Effector memory CD8-positive, alpha-beta T cell (primary cell): ENCODE measurements at regions not wholly inside any gene's neighbourhood (a gene's known extent, or its start where the extent isn't known, plus 50 kb on each side); places are given as distances from the start of the nearest gene placed in this dataset.

ENCODE experiments used
- ATAC-seq: fragments of 150-1000 bp; cut with Tn5 transposase; replicated peaks from 2 replicates; pipeline ENCODE4 v1.10.0; 2021; ENCODE audit warnings: mild to moderate bottlenecking, moderate library complexity
- DNase-seq, 3 experiments: peaks; one replicate each; pipeline ENCODE4 v3.0.0; 2021
- H3K27ac Mint-ChIP-seq, 2 donors: one replicate each; pipeline ENCODE4 v1.8.0; 2022; ENCODE audit warnings: mild to moderate bottlenecking in 2 of 2, mixed read lengths in 2 of 2, moderate library complexity in 2 of 2
- H3K27me3 Mint-ChIP-seq, 2 donors: one replicate each; pipeline ENCODE4 v1.8.0; 2022; ENCODE audit warnings: mixed read lengths in 2 of 2
- H3K36me3 Mint-ChIP-seq: one replicate; pipeline ENCODE4 v1.8.0; 2022; ENCODE audit warnings: mild to moderate bottlenecking, moderate library complexity, mixed read lengths; ENCODE audit not compliant: insufficient read depth
- H3K4me1 Mint-ChIP-seq, 2 donors: one replicate each; pipeline ENCODE4 v1.8.0; 2022; ENCODE audit warnings: low read depth in 2 of 2, mixed read lengths in 2 of 2
- H3K4me3 Mint-ChIP-seq, 2 donors: one replicate each; pipeline ENCODE4 v1.8.0; 2022; ENCODE audit warnings: mild to moderate bottlenecking in 2 of 2, mixed read lengths in 2 of 2, moderate library complexity in 2 of 2
- H3K9me3 Mint-ChIP-seq, 2 donors: one replicate each; pipeline ENCODE4 v1.8.0; 2022; ENCODE audit warnings: mixed read lengths in 2 of 2

GRCh38 chr15:38193496-38193895 lies 59.1 kb upstream of the SPRED1 start:
- DNase-seq, result no peak
- Mint-ChIP-seq H3K27ac (no peak overlapping the region), H3K9me3 (no peaks in the 10 kb centered on the region)

GRCh38 chr15:38195191-38195901 lies 57.3 kb upstream of the SPRED1 start:
- no peak overlapping the region for H3K27ac Mint-ChIP-seq
- no peaks in the 10 kb centered on the region for H3K4me1 Mint-ChIP-seq
- H3K4me3 Mint-ChIP-seq, result no peak overlapping the region
- ATAC-seq (no peak), DNase-seq (no peak)
- peaks cover 25 to 39% of the 10 kb centered on the region in 2 donors for H3K27me3 Mint-ChIP-seq
- no peaks in the 10 kb centered on the region for H3K36me3 Mint-ChIP-seq
- no peaks in the 10 kb centered on the region for H3K9me3 Mint-ChIP-seq

More at GRCh38 chr15:38193496-38193895, 59.1 kb upstream of the SPRED1 start:
- Mint-ChIP-seq H3K4me1 (no peaks in the 10 kb centered on the region), H3K4me3 (no peak overlapping the region), H3K27me3 (peaks cover 27 to 32% of the 10 kb centered on the region in 2 donors), H3K36me3 (no peaks in the 10 kb centered on the region)
- no peak for ATAC-seq

GRCh38 chr15:38196076-38196475 lies 56.6 kb upstream of the SPRED1 start:
- Mint-ChIP-seq H3K4me1 (no peaks in the 10 kb centered on the region), H3K27ac (no peak overlapping the region), H3K9me3 (no peaks in the 10 kb centered on the region), H3K4me3 (no peak overlapping the region), H3K27me3 (peaks cover 25 to 39% of the 10 kb centered on the region in 2 donors), H3K36me3 (no peaks in the 10 kb centered on the region)
- DNase-seq, result no peak
- ATAC-seq, result no peak

- ATAC-seq (no peak), DNase-seq (no peak)
- Mint-ChIP-seq H3K27me3 (peaks cover 30 to 46% of the 10 kb centered on the region in 2 donors), H3K36me3 (no peaks in the 10 kb centered on the region), H3K9me3 (no peaks in the 10 kb centered on the region), H3K27ac (no peak overlapping the region), H3K4me1 (no peaks in the 10 kb centered on the region), H3K4me3 (no peak overlapping the region)
These were observed 55.1 kb upstream of the SPRED1 start for GRCh38 chr15:38197553-38197952.

- Mint-ChIP-seq H3K36me3 (no peaks in the 10 kb centered on the region), H3K27ac (no peak overlapping the region), H3K27me3 (peaks cover 39 to 55% of the 10 kb centered on the region in 2 donors), H3K4me3 (no peak overlapping the region), H3K9me3 (no peaks in the 10 kb centered on the region), H3K4me1 (no peaks in the 10 kb centered on the region)
- DNase-seq, result no peak
- ATAC-seq, result no peak
These were observed 50.9 kb upstream of the SPRED1 start for GRCh38 chr15:38201714-38202113.

DNA sequence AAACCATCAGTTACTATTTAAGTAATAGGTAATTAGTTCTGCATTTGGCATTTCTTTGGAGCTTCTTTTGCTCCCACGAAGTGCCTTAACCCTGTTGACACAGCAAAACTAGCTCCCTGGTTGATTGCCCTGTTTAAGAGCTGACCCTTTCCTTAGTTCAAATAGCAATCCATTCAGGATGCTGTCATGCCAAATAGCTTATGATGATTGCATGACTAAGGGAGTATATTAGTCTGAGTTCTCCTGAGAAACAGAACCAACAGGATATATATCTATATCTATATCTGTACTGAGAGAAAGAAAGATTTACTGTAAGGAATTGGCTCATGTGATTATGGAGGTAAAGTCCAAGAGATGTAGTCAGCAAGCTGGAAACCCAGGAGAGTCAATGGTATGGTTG lies 50.3 kb upstream of the SPRED1 start:
- Mint-ChIP-seq H3K4me3 (no peak overlapping the region), H3K36me3 (no peaks in the 10 kb centered on the region)

More for the DNA sequence above, 50.3 kb upstream of the SPRED1 start:
- no peak for ATAC-seq
- Mint-ChIP-seq H3K27ac (no peak overlapping the region), H3K27me3 (peaks cover 43 to 61% of the 10 kb centered on the region in 2 donors), H3K9me3 (no peaks in the 10 kb centered on the region), H3K4me1 (no peaks in the 10 kb centered on the region)
- DNase-seq, result no peak
